GM12891 (cell line): ENCODE measurements at regions not wholly inside any gene's neighbourhood (a gene's known extent, or its start where the extent isn't known, plus 50 kb on each side); places are given as distances from the start of the nearest gene placed in this dataset.

ENCODE experiments used
- PAX5 ChIP-seq: IDR thresholded peaks from 2 replicates; pipeline ENCODE4 v1.6.1; 2011; ENCODE audit warnings: low read length, moderate library complexity, mild to moderate bottlenecking; ENCODE audit not compliant: insufficient read depth, severe bottlenecking
- POLR2A ChIP-seq: IDR thresholded peaks from 2 replicates; pipeline ENCODE4 v1.6.1; 2011; ENCODE audit warnings: low read depth, low read length, control low read depth
- POLR2AphosphoS5 ChIP-seq: IDR thresholded peaks from 2 replicates; pipeline ENCODE4 v1.6.1; 2011; ENCODE audit warnings: low read depth, low read length, control low read depth
- POU2F2 ChIP-seq: IDR thresholded peaks from 2 replicates; pipeline ENCODE4 v1.6.1; 2011; ENCODE audit warnings: low read depth, mild to moderate bottlenecking, control low read depth, low read length, moderate library complexity
- SPI1 ChIP-seq: IDR thresholded peaks from 2 replicates; pipeline ENCODE4 v1.6.1; 2011; ENCODE audit warnings: low read depth, low read length, control low read depth
- TAF1 ChIP-seq: IDR thresholded peaks from 2 replicates; pipeline ENCODE4 v1.6.1; 2011; ENCODE audit warnings: low read depth, low read length, control low read depth

DNA sequence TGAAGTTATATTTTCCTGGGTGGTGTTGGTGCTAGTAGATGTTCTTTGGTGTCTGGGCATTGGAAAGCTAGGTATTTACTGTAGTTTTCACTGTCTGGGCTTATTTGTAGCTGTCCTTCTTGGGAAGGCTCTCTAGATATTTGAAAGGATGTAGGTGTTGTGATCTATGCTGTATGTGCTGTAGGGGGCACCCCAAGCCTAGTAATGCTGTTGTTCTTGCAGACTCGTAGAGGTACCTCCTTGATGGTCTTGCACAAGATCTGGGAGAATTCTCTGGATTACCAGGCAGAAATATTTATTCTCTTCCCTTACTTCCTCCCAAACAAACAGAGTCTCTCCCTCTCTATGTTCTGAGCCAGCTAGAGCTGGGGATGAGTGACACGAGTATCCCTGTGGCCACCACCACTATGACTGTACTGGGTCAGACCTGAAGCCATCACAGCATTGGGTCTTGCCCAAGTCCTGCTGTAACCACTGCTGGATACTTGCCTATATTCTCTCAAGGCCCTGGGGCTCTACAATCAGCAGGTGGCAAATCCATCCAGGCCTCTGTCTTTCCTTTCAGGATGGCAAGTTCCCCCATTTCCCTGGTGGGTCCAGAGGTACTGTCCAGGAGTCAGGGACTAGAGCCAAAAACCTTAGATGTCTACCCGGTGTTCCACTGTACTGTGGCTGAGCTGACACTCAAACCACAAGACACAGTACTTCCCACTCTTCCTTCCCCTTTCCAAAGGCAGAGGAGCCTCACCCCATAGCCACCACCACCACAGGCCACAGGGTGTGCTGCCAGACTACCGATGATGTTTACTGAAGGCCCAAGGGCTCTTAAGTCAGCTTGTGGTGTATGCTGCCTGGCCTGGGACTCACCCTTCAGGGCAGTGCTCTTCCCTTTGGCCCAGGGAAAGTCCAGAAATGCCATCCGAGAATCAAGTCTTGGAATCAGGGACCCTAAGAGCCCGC, 195.2 kb upstream of the DPPA4 start:
- TF ChIP-seq POLR2A (no peak), POLR2AphosphoS5 (no peak), TAF1 (no peak), SPI1 (no peak), PAX5 (no peak), POU2F2 (no peak)
